WI38 (cell line): ENCODE measurements at regions not wholly inside any gene's neighbourhood (a gene's known extent, or its start where the extent isn't known, plus 50 kb on each side); places are given as distances from the start of the nearest gene placed in this dataset.

Experiments used
- H3K4me3 ChIP-seq: 2 replicates; pipeline ENCODE4 v1.5.1; 2011; ENCODE audit warnings: low read depth, mild to moderate bottlenecking, control low read depth, low read length
- CTCF ChIP-seq: IDR thresholded peaks from 2 replicates; pipeline ENCODE4 v1.5.1; 2012; ENCODE audit warnings: low read depth, mild to moderate bottlenecking, control low read depth, low read length

DNA sequence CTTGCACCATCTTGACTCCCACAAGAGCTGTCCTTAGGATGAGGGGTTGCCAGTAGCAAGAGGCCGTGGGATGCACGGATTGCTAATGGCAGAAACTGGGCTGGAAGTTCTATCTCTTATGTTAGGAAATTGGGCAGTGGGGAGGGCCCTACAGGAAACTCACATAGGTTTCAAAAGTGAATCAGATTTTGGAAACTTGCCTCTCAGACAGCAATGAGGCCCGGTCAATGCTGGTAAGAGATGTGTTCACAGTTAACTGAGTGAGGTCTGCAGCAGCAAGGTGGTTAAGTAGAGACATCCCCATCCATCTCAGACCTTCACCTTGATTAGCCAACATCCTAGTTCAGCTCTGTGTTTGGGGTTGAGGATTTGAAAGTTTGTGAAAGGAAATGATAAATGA lies 164.7 kb downstream of the ABCA8 start:
- no peak overlapping the region for H3K4me3 ChIP-seq
- no peak for TF ChIP-seq CTCF

DNA sequence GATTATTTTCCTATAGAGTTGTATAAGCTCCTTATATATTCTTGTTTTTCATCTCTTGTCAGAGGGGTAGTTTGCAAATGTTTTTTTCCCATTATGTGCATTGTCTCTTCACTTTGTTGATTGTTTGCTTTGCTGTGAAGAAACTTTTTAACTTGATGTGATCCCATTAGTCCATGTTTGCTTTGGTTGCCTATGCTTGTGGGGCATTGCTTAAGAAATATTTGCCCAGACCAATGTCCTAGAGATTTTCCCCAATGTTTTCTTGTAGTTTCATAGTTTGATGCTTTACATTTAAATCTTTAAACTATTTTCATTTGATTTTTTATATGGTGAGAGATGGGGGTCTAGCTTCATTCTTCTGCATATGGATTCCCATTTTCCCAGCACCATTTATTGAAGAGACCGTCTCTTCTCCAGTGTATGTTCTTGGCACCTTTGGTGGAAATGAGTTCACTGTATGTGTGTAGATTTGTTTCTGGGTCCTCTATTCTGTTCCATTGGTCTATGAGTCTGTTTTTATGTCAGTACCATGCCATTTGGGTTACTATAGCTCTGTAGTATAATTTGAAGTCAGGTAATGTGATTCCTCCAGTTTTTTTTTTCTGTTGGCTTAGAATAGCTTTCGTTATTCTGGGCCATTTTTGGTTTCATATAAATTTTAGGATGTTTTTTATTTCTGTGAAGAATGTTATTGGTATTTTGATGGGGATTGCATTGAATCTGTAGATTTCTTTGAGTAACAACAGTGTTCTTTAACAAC lies 165.8 kb downstream of the ABCA8 start:
- H3K4me3 ChIP-seq = no peak overlapping the region
- no peak for TF ChIP-seq CTCF

DNA sequence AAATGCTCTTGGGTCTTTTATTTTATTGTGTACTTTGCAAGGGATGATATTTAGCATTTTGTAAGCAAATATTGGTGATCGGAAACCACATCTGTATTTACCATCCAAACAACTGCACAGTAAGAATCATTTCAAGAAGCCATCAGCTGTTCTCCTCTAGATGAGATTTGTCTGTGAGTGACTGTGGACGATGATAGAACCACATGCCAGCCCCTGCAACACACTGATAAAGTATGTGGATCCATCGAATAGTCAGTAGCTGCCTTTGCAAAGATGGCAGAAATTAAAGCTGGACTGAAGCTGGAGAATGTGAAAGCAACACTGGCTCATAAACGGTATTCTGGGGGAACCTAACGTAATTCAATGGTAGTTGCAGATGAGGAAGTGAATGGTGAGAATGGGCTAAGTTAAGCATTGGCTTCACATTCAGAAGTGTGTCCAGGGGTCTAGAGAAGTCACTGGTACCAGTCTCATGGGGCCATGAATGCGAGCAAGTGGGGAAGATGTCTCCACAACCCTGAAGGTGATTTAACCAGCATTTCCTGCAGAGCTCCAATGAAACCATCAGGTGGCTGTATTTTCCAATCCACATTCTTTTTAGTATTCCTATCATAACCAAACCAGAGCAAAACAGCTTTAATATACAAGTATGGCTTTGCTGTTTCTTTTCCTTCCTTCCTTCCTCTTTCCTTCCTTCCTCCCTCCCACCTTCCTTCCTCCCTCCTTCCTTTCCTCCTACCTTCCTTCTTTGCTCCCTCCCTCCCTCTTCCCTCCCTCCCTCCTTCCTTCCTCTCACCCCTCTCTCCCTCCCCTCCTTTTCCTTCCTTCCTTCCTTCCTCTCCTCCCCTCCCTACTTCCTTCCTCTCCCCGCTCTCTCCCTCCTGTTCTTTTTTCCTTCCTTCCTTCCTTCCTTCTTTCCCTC lies 169.4 kb downstream of the ABCA8 start:
- TF ChIP-seq CTCF = no peak
- no peak overlapping the region for H3K4me3 ChIP-seq

DNA sequence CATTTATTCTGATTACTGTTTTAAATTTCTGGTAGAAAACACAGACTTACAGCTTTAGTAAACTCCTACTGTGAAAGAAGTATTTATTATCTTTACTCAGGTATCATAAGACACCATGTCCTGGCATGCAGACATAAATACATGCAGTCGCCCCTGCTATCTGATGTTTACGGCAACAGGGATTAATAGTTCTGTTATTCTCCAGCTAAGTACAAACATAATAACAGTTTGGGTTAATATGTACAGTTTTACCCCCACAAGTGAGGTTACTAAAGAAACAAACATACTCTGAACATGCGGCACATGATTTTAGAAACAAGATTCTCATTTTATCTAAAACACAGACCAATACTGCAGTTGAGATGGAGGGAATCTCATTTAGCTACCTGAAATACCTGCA lies 170.8 kb downstream of the ABCA8 start:
- H3K4me3 ChIP-seq = no peak overlapping the region
- no peak for TF ChIP-seq CTCF

GRCh38 chr17:68783861-68784260 lies 171.3 kb downstream of the ABCA8 start:
- no peak overlapping the region for H3K4me3 ChIP-seq
- no peak for TF ChIP-seq CTCF

GRCh38 chr17:68782789-68783188 lies 172.4 kb downstream of the ABCA8 start:
- no peak overlapping the region for H3K4me3 ChIP-seq
- TF ChIP-seq CTCF = no peak

DNA sequence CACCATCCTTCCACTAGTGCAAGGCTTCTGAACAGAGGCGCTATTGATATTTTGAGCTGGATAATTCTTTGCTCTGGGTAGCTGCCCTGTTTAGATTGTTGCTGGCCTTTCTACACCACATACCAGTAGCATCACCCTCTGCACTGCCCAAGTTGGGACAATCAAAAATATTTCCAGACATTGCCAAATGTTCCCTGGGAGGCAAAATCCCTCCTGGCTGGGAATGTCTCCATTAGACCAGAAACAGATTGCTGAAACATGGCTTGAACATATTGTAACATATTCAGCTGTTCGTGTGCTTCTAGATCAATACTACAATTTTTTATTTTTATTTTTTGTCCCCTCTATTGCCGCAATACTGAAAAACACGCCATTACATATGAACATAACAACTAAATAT lies 174.6 kb downstream of the ABCA8 start:
- no peak overlapping the region for H3K4me3 ChIP-seq
- no peak for TF ChIP-seq CTCF
